ENCODE measurements at regions not wholly inside any gene's neighbourhood (a gene's known extent, or its start where the extent isn't known, plus 50 kb on each side); places are given as distances from the start of the nearest gene placed in this dataset.
A peak's percentile ranks its signal among the peaks of the same experiment; 100 is the strongest.

DNA sequence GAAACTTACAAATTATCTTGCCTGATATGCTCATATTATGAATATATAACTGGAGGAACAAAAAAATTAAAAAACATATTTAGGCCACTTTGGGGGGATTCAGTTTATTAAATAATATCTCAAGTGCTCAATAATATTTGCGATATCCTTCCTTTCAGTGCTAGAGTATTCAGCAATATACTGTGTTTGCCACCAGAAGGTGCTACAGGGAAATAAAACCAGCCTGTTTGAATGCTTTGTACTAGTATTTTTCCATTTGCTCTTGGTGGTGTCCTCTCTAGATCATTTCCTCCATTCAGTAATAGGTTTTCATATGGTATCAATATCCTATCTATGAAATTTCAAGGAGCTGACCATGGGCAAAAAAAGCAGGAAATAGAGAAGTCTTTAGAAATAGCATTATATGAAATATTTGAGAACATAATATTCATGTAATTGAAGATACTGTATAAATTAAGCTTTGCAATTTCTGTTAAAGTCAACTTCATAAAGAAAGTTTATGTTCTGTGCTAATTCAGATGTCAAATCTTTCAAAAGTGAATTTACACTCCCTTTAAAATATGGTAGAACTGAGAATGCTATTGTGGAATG, 106.2 kb upstream of the NAV3 start:
- no peak overlapping the region for H3K27ac ChIP-seq (ENCODE audit: low read depth in 2 of 2, low read length in 1 of 2)
- DNase-seq, result no peak
- H3K4me2 ChIP-seq, result no peak overlapping the region
- no peaks in the 10 kb centered on the region for H3K9me3 ChIP-seq
- no peaks in the 10 kb centered on the region for H3F3A ChIP-seq (replicated peaks; ENCODE audit: insufficient read depth)
- CTCF ChIA-PET, result interaction anchor here (0.8 to 1.3 kb wide), 6 partner anchors 10 to 228 kb away, joined by 3 to 7 read pairs (median 3); no protein-coding TSS in a partner anchor
- H3K4me1 ChIP-seq (ENCODE audit: control insufficient read depth in 1 of 2, insufficient read depth in 2 of 2, low read depth in 1 of 2, low read length in 1 of 2), result no peaks in the 10 kb centered on the region; a peak in 2 of 4 replicates
- WGBS (ENCODE audit: low lambda C conversion rate), result 31% methylated on average over 1 of the region's 1 CpG
- POLR2A ChIA-PET, result no interaction called here
- no peaks in the 10 kb centered on the region for H3K9me2 ChIP-seq
- H3K79me2 ChIP-seq (ENCODE audit: insufficient read depth), result no peaks in the 10 kb centered on the region; the same call in 1 of the 2 replicates
- H2AFZ ChIP-seq (ENCODE audit: low read depth), result no peak overlapping the region
- H3K4me3 ChIP-seq (ENCODE audit: low read depth in 2 of 2, low read length in 1 of 2), result no peak overlapping the region; a peak in 1 of 4 replicates
- no peaks in the 10 kb centered on the region for H4K20me1 ChIP-seq (ENCODE audit: insufficient read depth)
- no peak overlapping the region for H3K9ac ChIP-seq
- no peaks in the 10 kb centered on the region for H3K36me3 ChIP-seq (replicated peaks in 1 of 2; ENCODE audit: control insufficient read depth in 1 of 2, insufficient read depth in 2 of 2, low read length in 1 of 2)
- no peaks in the 10 kb centered on the region for H3K27me3 ChIP-seq (ENCODE audit: insufficient read depth)
- TF ChIP-seq TCF12 (IDR thresholded peaks at IDR 0.05) (0 out of 2 replicates have a peak, but pooled peaks have one; percentile 3), MEF2A (IDR thresholded peaks at IDR 0.05; ENCODE audit: borderline replicate concordance, low read depth) (no peak), YY1 (IDR thresholded peaks at IDR 0.05; ENCODE audit: low read depth) (no peak), USF1 (IDR thresholded peaks at IDR 0.05; ENCODE audit: borderline replicate concordance, low read depth) (no peak), GABPA (IDR thresholded peaks at IDR 0.05; ENCODE audit: low read depth) (no peak), ELF1 (IDR thresholded peaks at IDR 0.05) (no peak), EZH2phosphoT487 (IDR thresholded peaks at IDR 0.05; ENCODE audit: borderline replicate concordance, low read depth) (no peak), RXRA (IDR thresholded peaks at IDR 0.05; ENCODE audit: borderline replicate concordance, low read depth) (no peak), RCOR1 (IDR thresholded peaks at IDR 0.05; ENCODE audit: low read length) (no peak), FOXJ3 (CRISPR knock-in tag; IDR thresholded peaks at IDR 0.05) (no peak), POLR2AphosphoS5 (IDR thresholded peaks at IDR 0.05; ENCODE audit: low read depth, low read length) (no peak), FOSL2 (IDR thresholded peaks at IDR 0.05; ENCODE audit: borderline replicate concordance, low read depth) (no peak), SIN3A (IDR thresholded peaks at IDR 0.05; ENCODE audit: borderline replicate concordance, low read depth, low read length) (no peak), TAF1 (IDR thresholded peaks at IDR 0.05; ENCODE audit: borderline replicate concordance, low read depth, low read length) (no peak), TEAD4 (IDR thresholded peaks at IDR 0.05; ENCODE audit: borderline replicate concordance, insufficient read depth) (no peak), CHD2 (IDR thresholded peaks at IDR 0.05; ENCODE audit: low read length, partially characterized antibody) (no peak), SMC3 (IDR thresholded peaks at IDR 0.05; ENCODE audit: low read depth, low read length) (peak; percentile 89), GATA2 (CRISPR knock-in tag; IDR thresholded peaks at IDR 0.05) (no peak), IRF3 (IDR thresholded peaks at IDR 0.05; ENCODE audit: low read depth, low read length) (no peak), NFIC (IDR thresholded peaks at IDR 0.05; ENCODE audit: borderline replicate concordance) (no peak), FOXM1 (IDR thresholded peaks at IDR 0.05; ENCODE audit: low read depth) (no peak), RAD21 (IDR thresholded peaks at IDR 0.05; ENCODE audit: low read length) (peak; percentile 75), PBX3 (IDR thresholded peaks at IDR 0.05) (no peak)
- TF ChIP-seq, protein P1, sequence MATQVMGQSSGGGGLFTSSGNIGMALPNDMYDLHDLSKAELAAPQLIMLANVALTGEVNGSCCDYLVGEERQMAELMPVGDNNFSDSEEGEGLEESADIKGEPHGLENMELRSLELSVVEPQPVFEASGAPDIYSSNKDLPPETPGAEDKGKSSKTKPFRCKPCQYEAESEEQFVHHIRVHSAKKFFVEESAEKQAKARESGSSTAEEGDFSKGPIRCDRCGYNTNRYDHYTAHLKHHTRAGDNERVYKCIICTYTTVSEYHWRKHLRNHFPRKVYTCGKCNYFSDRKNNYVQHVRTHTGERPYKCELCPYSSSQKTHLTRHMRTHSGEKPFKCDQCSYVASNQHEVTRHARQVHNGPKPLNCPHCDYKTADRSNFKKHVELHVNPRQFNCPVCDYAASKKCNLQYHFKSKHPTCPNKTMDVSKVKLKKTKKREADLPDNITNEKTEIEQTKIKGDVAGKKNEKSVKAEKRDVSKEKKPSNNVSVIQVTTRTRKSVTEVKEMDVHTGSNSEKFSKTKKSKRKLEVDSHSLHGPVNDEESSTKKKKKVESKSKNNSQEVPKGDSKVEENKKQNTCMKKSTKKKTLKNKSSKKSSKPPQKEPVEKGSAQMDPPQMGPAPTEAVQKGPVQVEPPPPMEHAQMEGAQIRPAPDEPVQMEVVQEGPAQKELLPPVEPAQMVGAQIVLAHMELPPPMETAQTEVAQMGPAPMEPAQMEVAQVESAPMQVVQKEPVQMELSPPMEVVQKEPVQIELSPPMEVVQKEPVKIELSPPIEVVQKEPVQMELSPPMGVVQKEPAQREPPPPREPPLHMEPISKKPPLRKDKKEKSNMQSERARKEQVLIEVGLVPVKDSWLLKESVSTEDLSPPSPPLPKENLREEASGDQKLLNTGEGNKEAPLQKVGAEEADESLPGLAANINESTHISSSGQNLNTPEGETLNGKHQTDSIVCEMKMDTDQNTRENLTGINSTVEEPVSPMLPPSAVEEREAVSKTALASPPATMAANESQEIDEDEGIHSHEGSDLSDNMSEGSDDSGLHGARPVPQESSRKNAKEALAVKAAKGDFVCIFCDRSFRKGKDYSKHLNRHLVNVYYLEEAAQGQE (IDR thresholded peaks at IDR 0.05; ENCODE audit: low read depth, low read length), result no peak
- TF ChIP-seq, protein P2, sequence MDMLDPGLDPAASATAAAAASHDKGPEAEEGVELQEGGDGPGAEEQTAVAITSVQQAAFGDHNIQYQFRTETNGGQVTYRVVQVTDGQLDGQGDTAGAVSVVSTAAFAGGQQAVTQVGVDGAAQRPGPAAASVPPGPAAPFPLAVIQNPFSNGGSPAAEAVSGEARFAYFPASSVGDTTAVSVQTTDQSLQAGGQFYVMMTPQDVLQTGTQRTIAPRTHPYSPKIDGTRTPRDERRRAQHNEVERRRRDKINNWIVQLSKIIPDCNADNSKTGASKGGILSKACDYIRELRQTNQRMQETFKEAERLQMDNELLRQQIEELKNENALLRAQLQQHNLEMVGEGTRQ (IDR thresholded peaks at IDR 0.05; ENCODE audit: borderline replicate concordance, low read depth, low read length), result no peak
- TF ChIP-seq, protein P3, sequence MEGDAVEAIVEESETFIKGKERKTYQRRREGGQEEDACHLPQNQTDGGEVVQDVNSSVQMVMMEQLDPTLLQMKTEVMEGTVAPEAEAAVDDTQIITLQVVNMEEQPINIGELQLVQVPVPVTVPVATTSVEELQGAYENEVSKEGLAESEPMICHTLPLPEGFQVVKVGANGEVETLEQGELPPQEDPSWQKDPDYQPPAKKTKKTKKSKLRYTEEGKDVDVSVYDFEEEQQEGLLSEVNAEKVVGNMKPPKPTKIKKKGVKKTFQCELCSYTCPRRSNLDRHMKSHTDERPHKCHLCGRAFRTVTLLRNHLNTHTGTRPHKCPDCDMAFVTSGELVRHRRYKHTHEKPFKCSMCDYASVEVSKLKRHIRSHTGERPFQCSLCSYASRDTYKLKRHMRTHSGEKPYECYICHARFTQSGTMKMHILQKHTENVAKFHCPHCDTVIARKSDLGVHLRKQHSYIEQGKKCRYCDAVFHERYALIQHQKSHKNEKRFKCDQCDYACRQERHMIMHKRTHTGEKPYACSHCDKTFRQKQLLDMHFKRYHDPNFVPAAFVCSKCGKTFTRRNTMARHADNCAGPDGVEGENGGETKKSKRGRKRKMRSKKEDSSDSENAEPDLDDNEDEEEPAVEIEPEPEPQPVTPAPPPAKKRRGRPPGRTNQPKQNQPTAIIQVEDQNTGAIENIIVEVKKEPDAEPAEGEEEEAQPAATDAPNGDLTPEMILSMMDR (IDR thresholded peaks at IDR 0.05), result peak; percentile 75
